GM12875 (cell line): ENCODE measurements at regions not wholly inside any gene's neighbourhood (a gene's known extent, or its start where the extent isn't known, plus 50 kb on each side); places are given as distances from the start of the nearest gene placed in this dataset.

Experiments used
- H3K4me3 ChIP-seq: one replicate; pipeline ENCODE4 v1.5.1; 2011; ENCODE audit warnings: low read depth, low read length, control low read depth
- TF ChIP-seq, protein P1 (sequence below): IDR thresholded peaks from 2 replicates; pipeline ENCODE4 v1.5.1; 2011; ENCODE audit warnings: low read depth, mild to moderate bottlenecking, control low read depth, inconsistent platforms, low read length, moderate library complexity, borderline replicate concordance; ENCODE audit not compliant: insufficient read depth

GRCh38 chr1:11387829-11388228 lies 91.1 kb upstream of the DISP3 start:
- TF ChIP-seq, protein P1, sequence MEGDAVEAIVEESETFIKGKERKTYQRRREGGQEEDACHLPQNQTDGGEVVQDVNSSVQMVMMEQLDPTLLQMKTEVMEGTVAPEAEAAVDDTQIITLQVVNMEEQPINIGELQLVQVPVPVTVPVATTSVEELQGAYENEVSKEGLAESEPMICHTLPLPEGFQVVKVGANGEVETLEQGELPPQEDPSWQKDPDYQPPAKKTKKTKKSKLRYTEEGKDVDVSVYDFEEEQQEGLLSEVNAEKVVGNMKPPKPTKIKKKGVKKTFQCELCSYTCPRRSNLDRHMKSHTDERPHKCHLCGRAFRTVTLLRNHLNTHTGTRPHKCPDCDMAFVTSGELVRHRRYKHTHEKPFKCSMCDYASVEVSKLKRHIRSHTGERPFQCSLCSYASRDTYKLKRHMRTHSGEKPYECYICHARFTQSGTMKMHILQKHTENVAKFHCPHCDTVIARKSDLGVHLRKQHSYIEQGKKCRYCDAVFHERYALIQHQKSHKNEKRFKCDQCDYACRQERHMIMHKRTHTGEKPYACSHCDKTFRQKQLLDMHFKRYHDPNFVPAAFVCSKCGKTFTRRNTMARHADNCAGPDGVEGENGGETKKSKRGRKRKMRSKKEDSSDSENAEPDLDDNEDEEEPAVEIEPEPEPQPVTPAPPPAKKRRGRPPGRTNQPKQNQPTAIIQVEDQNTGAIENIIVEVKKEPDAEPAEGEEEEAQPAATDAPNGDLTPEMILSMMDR, result no peak
- no peak overlapping the region for H3K4me3 ChIP-seq

GRCh38 chr1:11388617-11389016 lies 90.3 kb upstream of the DISP3 start:
- TF ChIP-seq, protein P1, result no peak
- no peak overlapping the region for H3K4me3 ChIP-seq

- H3K4me3 ChIP-seq, result no peak overlapping the region
- TF ChIP-seq, protein P1, result no peak
These were observed 87.6 kb upstream of the DISP3 start for GRCh38 chr1:11391327-11391726.

- TF ChIP-seq, protein P1, result no peak
- H3K4me3 ChIP-seq, result no peak overlapping the region
These were observed 87.1 kb upstream of the DISP3 start for GRCh38 chr1:11391886-11392285.

- TF ChIP-seq, protein P1, result no peak
- H3K4me3 ChIP-seq, result no peak overlapping the region
These were observed 84.2 kb upstream of the DISP3 start for GRCh38 chr1:11394592-11395245.

- no peak overlapping the region for H3K4me3 ChIP-seq
- TF ChIP-seq, protein P1, result no peak
These were observed 83.3 kb upstream of the DISP3 start for GRCh38 chr1:11395616-11396015.

DNA sequence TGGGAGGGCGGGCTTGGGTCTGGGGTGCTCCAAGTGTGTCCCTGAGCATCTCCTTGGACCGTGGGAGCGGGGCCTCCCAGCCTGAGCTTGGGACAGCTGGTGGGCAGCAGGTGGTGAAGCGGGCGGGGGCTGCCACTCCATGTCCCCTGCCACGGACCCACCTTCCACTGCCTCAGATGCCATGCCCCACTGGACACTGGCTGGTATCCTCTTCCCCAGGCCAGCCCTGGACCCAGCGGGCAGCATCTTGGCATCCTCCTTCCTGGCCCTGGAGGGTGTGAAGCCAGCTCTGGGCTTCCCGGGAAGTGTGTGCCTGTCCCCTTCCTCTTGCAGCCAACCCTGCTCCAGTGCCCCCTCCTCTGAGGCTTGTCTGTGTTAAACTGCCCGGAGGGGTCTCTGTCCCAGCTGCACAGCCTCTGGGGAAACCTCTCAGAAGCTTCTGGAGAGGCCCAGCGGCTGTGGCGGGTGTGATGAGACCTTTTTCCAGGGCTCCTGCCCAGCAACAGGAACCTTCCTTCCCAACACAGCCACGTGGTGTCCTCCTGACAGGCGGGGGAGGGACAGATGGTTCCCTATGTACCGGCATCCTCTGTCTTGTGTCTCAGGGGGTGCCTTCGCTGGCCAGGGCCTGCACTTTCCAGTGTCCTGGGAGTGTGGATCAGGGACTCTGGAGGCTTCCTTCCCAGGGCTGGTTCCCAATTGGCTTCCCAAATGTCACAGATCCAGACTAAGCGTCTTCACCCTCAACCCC lies 81.6 kb upstream of the DISP3 start:
- no peak overlapping the region for H3K4me3 ChIP-seq
- TF ChIP-seq, protein P1, result no peak
